HL-60 (cell line): ENCODE measurements at regions not wholly inside any gene's neighbourhood (a gene's known extent, or its start where the extent isn't known, plus 50 kb on each side); places are given as distances from the start of the nearest gene placed in this dataset.

Source experiments
- CTCF ChIP-seq: IDR thresholded peaks from one replicate; pipeline ENCODE4 v1.5.1; 2011; ENCODE audit warnings: low read length, control low read depth, inconsistent platforms; ENCODE audit not compliant: insufficient read depth
- GABPA ChIP-seq: IDR thresholded peaks from 2 replicates; pipeline ENCODE4 v1.6.1; 2012; ENCODE audit warnings: low read depth
- POLR2AphosphoS5 ChIP-seq: IDR thresholded peaks from 2 replicates; pipeline ENCODE4 v1.6.1; 2012; ENCODE audit warnings: low read depth
- SPI1 ChIP-seq: IDR thresholded peaks from 2 replicates; pipeline ENCODE4 v1.6.1; 2012; ENCODE audit warnings: low read depth, mild to moderate bottlenecking, borderline replicate concordance

GRCh38 chr13:37446503-37446902, 152.1 kb downstream of the POSTN start:
- TF ChIP-seq CTCF: no peak
- TF ChIP-seq POLR2AphosphoS5: no peak
- no peak for TF ChIP-seq GABPA
- no peak for TF ChIP-seq SPI1
